ENCODE measurements at regions not wholly inside any gene's neighbourhood (a gene's known extent, or its start where the extent isn't known, plus 50 kb on each side); places are given as distances from the start of the nearest gene placed in this dataset.

- TF ChIP-seq GATA3 (IDR thresholded peaks at IDR 0.05; ENCODE audit: low read depth, low read length), result no peak
- TF ChIP-seq GATA2 (IDR thresholded peaks at IDR 0.05; ENCODE audit: low read depth, low read length), result no peak
Measured at GRCh38 chr20:11174861-11175260, 501.1 kb upstream of the JAG1 start.

Data from SH-SY5Y (cell line).